ENCODE measurements at regions not wholly inside any gene's neighbourhood (a gene's known extent, or its start where the extent isn't known, plus 50 kb on each side); places are given as distances from the start of the nearest gene placed in this dataset.

GRCh38 chr11:105507496-105508254, 102.2 kb upstream of the GRIA4 start:
- H3K4me3 ChIP-seq (replicated peaks; ENCODE audit: low read depth, low read length) = no peak overlapping the region
- no peak for TF ChIP-seq CTCF (IDR thresholded peaks at IDR 0.05; ENCODE audit: low read depth, low read length, missing control alignments)
- no peak for DNase-seq (ENCODE audit: extremely low read depth, low read depth)

- no peak for DNase-seq (ENCODE audit: extremely low read depth, low read depth)
- no peak for TF ChIP-seq CTCF (IDR thresholded peaks at IDR 0.05; ENCODE audit: low read depth, low read length, missing control alignments)
- no peak overlapping the region for H3K4me3 ChIP-seq (replicated peaks; ENCODE audit: low read depth, low read length)
Measured at GRCh38 chr11:105492010-105492409, 117.9 kb upstream of the GRIA4 start.

DNA sequence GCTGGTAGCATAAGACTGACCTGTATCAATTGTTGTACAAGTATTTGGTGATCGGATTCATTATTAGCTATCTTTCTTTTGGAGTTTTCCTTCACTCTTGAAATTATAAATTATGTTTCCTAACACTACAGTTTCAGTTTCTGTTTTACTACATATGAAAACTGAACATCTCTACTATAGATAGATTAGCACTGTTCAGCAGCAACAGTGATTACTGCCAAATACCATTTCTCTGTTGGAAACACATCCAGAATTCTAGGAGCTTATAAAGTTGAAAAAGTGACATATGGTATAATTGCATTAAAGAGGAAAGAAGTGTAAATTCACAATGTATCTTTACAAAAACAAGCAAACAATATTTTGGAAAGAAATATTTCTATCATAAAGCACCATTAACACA, 118.5 kb upstream of the GRIA4 start:
- no peak for DNase-seq (ENCODE audit: extremely low read depth, low read depth)
- no peak overlapping the region for H3K4me3 ChIP-seq (replicated peaks; ENCODE audit: low read depth, low read length)
- TF ChIP-seq CTCF (IDR thresholded peaks at IDR 0.05; ENCODE audit: low read depth, low read length, missing control alignments) = no peak

- no peak overlapping the region for H3K4me3 ChIP-seq (replicated peaks; ENCODE audit: low read depth, low read length)
- TF ChIP-seq CTCF (IDR thresholded peaks at IDR 0.05; ENCODE audit: low read depth, low read length, missing control alignments) = no peak
- DNase-seq (ENCODE audit: extremely low read depth, low read depth) = no peak
Measured at GRCh38 chr11:105490333-105490732, 119.5 kb upstream of the GRIA4 start.

DNA sequence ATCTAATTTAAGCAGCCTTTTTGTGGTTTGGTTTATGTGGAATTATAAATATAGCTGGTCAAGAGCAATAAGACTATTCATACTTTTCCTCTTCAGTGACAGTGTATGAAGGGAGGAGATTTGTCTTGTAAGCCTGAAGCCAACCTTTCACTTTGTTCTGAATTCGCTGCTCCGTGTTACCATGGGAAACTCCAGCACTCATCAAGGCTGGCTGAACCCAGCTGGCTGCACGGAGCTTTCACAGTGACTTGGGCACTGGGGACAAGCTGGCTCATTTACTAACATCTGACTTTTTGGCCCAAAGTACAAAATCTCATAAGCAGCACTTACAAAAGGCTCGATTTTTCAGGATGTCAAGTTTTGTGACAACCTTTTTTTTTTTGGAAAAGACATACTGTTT, 120.4 kb upstream of the GRIA4 start:
- no peak for DNase-seq (ENCODE audit: extremely low read depth, low read depth)
- H3K4me3 ChIP-seq (replicated peaks; ENCODE audit: low read depth, low read length) = no peak overlapping the region
- no peak for TF ChIP-seq CTCF (IDR thresholded peaks at IDR 0.05; ENCODE audit: low read depth, low read length, missing control alignments)

GRCh38 chr11:105486929-105487328, 122.9 kb upstream of the GRIA4 start:
- no peak for TF ChIP-seq CTCF (IDR thresholded peaks at IDR 0.05; ENCODE audit: low read depth, low read length, missing control alignments)
- DNase-seq (ENCODE audit: extremely low read depth, low read depth) = no peak

DNA sequence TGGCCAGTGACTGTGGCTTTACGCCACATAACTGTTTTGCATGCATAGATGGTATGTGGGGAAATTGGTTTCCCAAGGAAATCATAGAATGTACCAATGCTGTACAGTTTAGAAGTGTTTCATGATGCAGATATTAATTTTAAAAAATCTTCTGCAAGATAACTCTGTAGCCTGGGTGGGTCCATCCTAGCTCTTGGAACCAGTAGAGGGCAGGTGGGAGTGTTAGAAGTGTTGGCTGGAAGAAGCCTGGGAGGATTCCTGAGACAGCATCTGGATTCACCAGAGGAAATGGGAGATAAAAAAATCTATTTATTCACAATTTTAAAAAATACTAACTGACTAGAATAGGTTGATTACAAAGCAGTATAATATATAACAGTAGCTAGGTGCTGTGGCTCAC, 139.9 kb upstream of the GRIA4 start:
- H3K4me3 ChIP-seq (replicated peaks; ENCODE audit: low read depth, low read length) = no peak overlapping the region
- peak; percentile 18 for TF ChIP-seq CTCF (IDR thresholded peaks at IDR 0.05; ENCODE audit: low read depth, low read length, missing control alignments)
- no peak for DNase-seq (ENCODE audit: extremely low read depth, low read depth)

More at GRCh38 chr11:105486929-105487328, 122.9 kb upstream of the GRIA4 start:
- H3K4me3 ChIP-seq (replicated peaks; ENCODE audit: low read depth, low read length) = no peak overlapping the region

All from HFF-Myc (cell line).